ENCODE measurements at regions not wholly inside any gene's neighbourhood (a gene's known extent, or its start where the extent isn't known, plus 50 kb on each side); places are given as distances from the start of the nearest gene placed in this dataset.

DNA sequence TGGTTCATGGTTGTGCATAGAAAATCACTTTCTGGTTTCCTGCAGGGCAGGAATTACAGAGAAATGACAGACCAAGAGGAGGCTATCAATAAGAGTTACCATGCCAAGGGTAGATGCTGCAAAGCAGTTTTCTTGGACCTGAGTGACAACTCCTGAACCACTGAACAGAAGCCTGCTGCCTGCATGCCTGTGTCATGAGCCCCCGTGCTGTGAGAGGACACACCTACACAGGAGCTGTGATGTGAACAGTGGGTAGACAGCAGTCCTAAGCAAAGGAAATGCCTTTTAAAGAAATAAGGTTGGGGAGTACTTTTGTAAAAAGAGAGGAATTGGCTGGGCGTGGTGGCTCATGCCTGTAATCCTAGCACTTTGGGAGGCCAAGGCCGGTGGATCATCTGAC, 54.2 kb upstream of the CREB1 start:
- TF ChIP-seq CTCF (IDR thresholded peaks at IDR 0.05) (no peak), POLR2AphosphoS5 (IDR thresholded peaks at IDR 0.05; ENCODE audit: low read depth, low read length) (no peak)

Data from Panc1 (cell line).